ENCODE measurements at regions not wholly inside any gene's neighbourhood (a gene's known extent, or its start where the extent isn't known, plus 50 kb on each side); places are given as distances from the start of the nearest gene placed in this dataset.

DNA sequence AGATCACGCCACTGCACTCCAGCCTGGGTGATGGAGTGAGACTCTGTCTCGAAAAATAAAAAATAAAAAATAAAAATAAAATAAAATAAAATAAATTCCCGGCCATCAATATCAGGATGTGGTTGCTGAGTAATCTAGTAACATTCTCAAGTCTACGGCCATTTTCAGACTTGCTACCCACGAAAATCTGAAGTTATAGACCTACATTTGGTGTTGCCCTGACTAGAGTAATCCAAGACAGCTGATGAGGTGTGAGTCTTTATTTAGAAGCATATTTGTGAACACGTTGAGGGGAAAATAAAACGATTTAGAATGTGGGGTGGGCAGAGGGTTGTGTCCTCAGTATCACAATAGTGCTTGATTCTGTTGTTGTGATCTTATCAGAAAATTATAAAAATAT, 130.2 kb upstream of the MID1 start:
- TF ChIP-seq, protein P1, sequence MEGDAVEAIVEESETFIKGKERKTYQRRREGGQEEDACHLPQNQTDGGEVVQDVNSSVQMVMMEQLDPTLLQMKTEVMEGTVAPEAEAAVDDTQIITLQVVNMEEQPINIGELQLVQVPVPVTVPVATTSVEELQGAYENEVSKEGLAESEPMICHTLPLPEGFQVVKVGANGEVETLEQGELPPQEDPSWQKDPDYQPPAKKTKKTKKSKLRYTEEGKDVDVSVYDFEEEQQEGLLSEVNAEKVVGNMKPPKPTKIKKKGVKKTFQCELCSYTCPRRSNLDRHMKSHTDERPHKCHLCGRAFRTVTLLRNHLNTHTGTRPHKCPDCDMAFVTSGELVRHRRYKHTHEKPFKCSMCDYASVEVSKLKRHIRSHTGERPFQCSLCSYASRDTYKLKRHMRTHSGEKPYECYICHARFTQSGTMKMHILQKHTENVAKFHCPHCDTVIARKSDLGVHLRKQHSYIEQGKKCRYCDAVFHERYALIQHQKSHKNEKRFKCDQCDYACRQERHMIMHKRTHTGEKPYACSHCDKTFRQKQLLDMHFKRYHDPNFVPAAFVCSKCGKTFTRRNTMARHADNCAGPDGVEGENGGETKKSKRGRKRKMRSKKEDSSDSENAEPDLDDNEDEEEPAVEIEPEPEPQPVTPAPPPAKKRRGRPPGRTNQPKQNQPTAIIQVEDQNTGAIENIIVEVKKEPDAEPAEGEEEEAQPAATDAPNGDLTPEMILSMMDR (IDR thresholded peaks at IDR 0.05) = no peak
- TF ChIP-seq POLR2A (IDR thresholded peaks at IDR 0.05) = no peak
